HG02938 (cell line): ENCODE measurements at regions not wholly inside any gene's neighbourhood (a gene's known extent, or its start where the extent isn't known, plus 50 kb on each side); places are given as distances from the start of the nearest gene placed in this dataset.

Source experiments
- ATAC-seq: cut with Tn5 transposase; IDR thresholded peaks from one replicate; pipeline ENCODE4 v1.9.1; 2021; ENCODE audit warnings: mild to moderate bottlenecking, moderate library complexity; ENCODE audit not compliant: unreplicated experiment

DNA sequence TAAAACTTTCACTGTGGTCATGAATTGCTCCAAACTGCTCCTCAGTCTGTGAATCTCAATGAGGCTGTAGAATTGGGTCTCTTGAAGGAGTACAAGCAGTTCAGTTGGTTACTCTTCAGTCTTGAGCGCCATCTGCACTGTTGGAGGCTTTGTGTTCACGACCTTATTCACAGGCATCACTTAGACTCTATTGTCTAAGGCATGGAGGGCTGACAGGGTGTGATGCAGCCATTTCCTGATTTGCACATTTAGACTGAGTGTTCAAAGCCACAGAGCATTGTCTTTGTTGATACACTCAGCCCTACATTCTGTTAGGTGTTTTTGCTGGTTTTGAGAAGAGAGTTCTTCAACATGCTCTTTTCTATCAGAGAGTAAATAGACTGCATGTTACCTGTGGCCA lies 355.9 kb upstream of the RIOK2 start:
- ATAC-seq: no peak

- no peak for ATAC-seq
Observed at GRCh38 chr5:97541864-97542263, 358.8 kb upstream of the RIOK2 start.

- no peak for ATAC-seq
Observed at GRCh38 chr5:97542469-97542868, 359.4 kb upstream of the RIOK2 start.

DNA sequence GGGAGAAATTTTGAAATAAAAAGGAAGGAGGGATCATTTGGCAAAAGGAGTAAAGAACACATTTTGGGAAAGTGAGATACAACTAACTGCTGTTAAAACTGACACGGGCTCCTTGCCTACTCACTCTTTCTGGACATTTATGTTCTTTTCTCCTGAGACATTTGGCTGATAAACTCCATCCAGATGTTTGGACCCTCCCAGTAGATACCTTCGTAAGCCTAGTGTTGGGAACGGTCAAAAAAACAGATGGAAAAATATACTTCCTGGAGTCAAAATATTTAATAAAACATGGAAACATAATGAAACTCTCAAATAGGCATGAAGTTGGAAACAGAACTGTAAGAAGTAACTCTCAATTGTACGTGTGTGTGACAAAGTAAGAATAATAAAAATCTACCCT lies 360.1 kb upstream of the RIOK2 start:
- no peak for ATAC-seq

- no peak for ATAC-seq
Observed at GRCh38 chr5:97544240-97544639, 361.2 kb upstream of the RIOK2 start.

DNA sequence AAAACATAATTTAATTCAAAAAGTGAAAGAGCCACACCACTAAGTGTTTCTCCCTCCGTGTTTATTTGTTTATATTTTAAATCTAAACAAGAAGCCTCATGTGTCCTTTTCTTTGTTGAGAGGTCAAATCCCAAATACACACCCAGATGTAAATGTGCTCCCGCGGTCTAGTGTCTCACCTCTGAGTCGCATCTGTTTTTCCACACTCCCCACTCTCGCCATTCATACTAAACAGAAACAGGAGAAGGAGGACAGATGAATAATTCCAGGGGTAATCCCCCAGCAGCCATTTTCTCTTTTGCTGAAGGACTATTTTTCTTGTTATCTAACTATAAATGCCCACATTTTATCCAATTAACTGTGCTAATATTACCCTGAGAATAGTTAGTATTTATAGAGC lies 361.6 kb upstream of the RIOK2 start:
- ATAC-seq: no peak

GRCh38 chr5:97545446-97545845 lies 362.4 kb upstream of the RIOK2 start:
- ATAC-seq: no peak

- ATAC-seq: no peak
Observed at GRCh38 chr5:97545886-97546535, 363.0 kb upstream of the RIOK2 start.

DNA sequence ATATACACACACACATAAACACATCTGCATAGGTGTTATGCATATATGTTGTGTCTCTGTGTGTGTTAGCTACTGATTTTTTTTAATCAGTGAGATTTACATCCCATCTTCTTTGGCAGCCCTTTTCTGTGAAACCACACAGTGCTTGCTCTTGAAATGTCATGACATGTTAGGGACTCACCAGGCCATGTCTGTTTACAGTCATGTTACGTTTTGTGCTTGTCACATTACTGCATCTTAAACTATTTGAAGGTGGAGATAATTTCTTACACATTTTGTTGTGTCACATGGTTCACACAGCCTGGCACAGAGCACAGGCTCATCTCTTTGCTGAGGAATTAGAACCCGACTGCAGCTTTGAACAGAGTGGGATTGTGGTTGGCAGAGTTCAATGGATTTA lies 364.4 kb upstream of the RIOK2 start:
- ATAC-seq: no peak

GRCh38 chr5:97547999-97548738 lies 365.1 kb upstream of the RIOK2 start:
- peak; percentile 91 for ATAC-seq

DNA sequence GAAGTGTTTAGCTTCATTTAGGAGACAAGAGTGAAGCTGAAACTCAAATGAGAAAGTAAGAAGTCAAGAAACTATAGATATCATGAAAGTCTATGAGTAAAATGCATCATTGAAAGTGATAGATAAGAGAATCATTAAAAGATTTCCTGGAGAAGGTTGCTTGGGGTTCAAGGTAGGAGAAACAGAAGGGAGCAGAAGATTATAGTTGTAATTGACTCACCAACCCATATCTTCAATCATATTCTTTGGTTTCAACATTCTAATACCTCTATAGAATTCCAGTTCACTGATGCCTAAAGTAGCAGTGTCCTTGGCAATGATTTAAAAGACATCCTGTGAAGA lies 365.7 kb upstream of the RIOK2 start:
- ATAC-seq: no peak

GRCh38 chr5:97549496-97549895 lies 366.4 kb upstream of the RIOK2 start:
- no peak for ATAC-seq

DNA sequence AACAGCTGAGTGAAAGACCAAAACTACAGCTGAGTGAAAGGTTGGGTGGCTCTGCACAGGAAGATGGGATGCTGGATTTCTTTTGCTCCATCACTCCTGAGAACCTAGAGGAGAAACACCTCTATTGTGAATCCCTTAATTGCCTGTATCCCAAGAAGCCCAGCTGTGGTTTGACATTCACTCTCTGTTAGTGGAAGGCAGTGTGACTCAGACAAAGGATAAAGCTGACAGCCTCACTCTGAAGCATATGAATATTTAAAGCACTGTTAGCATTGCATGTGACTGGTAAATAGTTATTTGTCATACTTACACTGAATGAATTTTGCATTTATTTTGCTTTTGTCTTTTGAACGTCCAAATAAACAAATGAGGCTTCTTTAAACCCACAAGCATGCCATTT lies 367.1 kb upstream of the RIOK2 start:
- no peak for ATAC-seq

DNA sequence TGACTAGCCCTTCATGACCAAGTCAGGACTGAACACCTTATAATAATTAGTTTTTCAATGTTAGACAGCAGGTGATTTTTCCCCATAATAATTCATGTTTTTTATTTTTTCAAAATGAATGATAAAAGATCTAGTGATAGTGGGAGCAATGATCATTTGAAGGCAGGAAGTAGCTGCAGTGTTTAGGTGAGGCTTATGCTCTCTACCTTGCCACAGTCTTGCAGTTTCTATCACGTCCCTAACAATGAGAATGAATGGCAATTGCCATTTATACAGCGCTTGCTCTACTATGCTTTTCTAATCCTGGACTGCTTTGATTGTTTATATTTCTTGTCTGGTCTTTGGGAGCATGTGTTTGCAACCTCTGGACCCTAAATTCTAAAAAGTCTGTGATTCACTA lies 367.8 kb upstream of the RIOK2 start:
- no peak for ATAC-seq

- no peak for ATAC-seq
Observed at GRCh38 chr5:97553604-97554452, 370.8 kb upstream of the RIOK2 start.

GRCh38 chr5:97554977-97555643 lies 372.1 kb upstream of the RIOK2 start:
- no peak for ATAC-seq

GRCh38 chr5:97555644-97555981 lies 372.6 kb upstream of the RIOK2 start:
- ATAC-seq: no peak

DNA sequence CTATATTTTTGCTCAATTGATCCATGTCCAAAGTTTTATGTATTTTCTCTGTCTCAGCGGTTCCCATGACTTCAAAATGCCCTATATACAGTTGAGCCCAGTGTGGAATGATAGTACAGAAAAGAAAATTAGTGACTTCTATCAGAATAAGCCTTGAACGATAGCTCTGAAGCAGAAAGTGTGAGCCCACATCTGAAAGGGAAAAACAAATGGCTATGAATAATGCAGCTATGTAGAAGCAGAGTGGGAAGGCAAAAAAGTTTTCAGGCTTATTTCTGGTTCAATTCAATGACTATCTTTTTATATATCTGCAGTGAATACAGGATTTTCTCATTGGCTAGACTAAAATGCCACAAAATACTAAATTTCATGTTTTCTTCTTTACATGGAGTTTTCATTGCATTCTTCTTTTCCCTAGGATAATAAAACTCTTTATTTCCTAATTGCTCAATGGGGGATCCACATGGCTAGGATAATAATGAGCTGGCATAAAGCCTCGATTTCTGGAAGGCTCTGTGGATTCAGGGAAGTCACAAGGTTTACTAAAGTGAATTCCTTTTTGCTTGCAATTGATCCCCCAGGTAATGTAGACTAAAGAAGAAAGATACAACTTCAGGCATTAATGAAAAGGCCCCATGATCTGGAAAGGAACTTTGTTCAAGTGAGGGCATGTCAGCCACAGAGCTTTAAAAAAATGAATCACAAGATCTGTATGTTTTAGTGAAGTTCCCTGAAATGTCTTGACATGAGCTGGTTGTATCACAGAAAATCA lies 377.0 kb upstream of the RIOK2 start:
- no peak for ATAC-seq

DNA sequence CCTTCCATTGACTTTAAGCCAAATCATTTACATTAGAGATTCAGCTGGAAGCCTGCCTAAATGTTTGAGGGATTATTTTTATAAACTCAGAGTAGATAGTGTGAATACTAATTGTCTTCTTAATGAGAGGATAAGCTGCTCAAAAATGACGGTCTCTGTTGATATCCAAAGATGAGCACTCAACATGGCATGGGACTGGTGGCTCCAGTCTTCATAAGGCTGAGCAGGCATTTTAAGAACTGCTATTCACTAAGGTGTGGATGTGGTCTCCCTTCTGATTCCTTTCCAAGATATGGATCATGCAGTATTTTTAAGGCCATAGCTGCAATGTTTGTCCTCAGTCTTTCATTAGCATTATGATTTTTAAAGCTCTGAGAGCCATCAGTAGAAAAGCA lies 377.5 kb upstream of the RIOK2 start:
- no peak for ATAC-seq

DNA sequence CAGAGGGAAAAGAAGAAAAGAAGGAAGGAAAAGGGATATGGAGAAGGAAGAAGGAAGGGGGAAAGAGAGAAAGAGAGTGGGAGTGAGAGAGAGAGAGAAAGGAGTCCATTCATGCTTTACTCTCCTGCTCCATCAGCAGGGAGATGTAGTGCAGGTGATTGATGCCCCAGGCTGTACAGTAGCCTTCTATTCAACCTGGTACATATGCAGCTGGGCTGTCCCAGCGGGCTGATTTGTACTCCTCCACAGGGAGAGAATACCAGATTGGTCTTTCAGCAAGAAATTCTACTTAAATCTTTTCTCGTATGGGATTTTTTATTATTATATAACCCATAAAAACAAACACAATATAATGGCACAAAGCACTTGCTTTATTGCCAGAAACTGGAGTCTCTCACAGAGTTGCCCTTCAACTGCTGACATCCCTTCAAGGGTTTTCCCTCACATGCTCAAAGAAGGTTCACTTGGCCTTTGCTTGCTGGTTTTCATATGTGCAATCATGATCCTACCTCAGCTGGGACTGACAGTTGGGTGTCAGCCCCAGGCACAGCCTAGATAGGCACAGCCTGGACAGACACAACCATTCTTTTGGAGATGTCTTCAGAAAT lies 380.1 kb upstream of the RIOK2 start:
- no peak for ATAC-seq
